Tibial artery (tissue), 4 donors: ENCODE measurements at regions not wholly inside any gene's neighbourhood (a gene's known extent, or its start where the extent isn't known, plus 50 kb on each side); places are given as distances from the start of the nearest gene placed in this dataset.

Source experiments
- DNase-seq, 2 donors: peaks; one replicate each; pipeline ENCODE4 v3.0.0-alpha.2; 2019
- H3K27ac ChIP-seq, 2 donors: fragments of 200-600 bp; sonication (generic) in 1 of 2; 1 replicate in 1 of 2; 2 replicates in 1 of 2; pipeline ENCODE4 v1.5.1; 2018 to 2019; ENCODE audit warnings: mild to moderate bottlenecking in 1 of 2
- H3K27me3 ChIP-seq, 2 donors: fragments of 200-600 bp; sonication (generic) in 1 of 2; one replicate each; pipeline versions ENCODE4 v1.5.1 to v1.6.0; 2016 to 2019
- H3K36me3 ChIP-seq, 3 donors: fragments of 200-600 bp; sonication (generic) in 2 of 3; one replicate each; pipeline ENCODE4 v1.5.1; 2016 to 2019; ENCODE audit warnings: mild to moderate bottlenecking in 2 of 3
- H3K4me1 ChIP-seq, 4 donors: fragments of 200-600 bp; sonication (generic) in 2 of 4; 1 replicate in 3 of 4; 2 replicates in 1 of 4; pipeline ENCODE4 v1.5.1; 2016 to 2019
- H3K4me3 ChIP-seq, 2 donors: fragments of 200-600 bp; sonication (generic) in 1 of 2; 1 replicate in 1 of 2; 2 replicates in 1 of 2; pipeline ENCODE4 v1.5.1; 2018 to 2019; ENCODE audit warnings: mild to moderate bottlenecking in 2 of 2
- H3K9me3 ChIP-seq, 3 donors: fragments of 200-600 bp; sonication (generic) in 1 of 3; one replicate each; pipeline ENCODE4 v1.5.1; 2016 to 2019
- intact Hi-C: fragments of 100-400 bp; cut with DNase I; formaldehyde crosslinking; loops from one replicate; pipeline ENCODE4 v1.15.0; 2023; ENCODE audit warnings: low total_unique reads
- TF ChIP-seq, protein P1 (sequence below), 2 experiments: fragments of 200-600 bp in 1 of 2; fragments of 450-650 bp in 1 of 2; IDR thresholded peaks; one replicate each; pipeline ENCODE4 v1.5.1; 2017 to 2019; ENCODE audit warnings: antibody characterized with exemption in 2 of 2, mild to moderate bottlenecking in 1 of 2, moderate library complexity in 1 of 2

GRCh38 chr13:90968166-90968904 is 379.2 kb upstream of the MIR17HG start:
- TF ChIP-seq, protein P1, sequence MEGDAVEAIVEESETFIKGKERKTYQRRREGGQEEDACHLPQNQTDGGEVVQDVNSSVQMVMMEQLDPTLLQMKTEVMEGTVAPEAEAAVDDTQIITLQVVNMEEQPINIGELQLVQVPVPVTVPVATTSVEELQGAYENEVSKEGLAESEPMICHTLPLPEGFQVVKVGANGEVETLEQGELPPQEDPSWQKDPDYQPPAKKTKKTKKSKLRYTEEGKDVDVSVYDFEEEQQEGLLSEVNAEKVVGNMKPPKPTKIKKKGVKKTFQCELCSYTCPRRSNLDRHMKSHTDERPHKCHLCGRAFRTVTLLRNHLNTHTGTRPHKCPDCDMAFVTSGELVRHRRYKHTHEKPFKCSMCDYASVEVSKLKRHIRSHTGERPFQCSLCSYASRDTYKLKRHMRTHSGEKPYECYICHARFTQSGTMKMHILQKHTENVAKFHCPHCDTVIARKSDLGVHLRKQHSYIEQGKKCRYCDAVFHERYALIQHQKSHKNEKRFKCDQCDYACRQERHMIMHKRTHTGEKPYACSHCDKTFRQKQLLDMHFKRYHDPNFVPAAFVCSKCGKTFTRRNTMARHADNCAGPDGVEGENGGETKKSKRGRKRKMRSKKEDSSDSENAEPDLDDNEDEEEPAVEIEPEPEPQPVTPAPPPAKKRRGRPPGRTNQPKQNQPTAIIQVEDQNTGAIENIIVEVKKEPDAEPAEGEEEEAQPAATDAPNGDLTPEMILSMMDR (IDR thresholded peaks at IDR 0.05) = no peak
- DNase-seq = no peak
- H3K27ac ChIP-seq = no peak overlapping the region
- no peaks in the 10 kb centered on the region for H3K36me3 ChIP-seq
- H3K4me1 ChIP-seq = no peaks in the 10 kb centered on the region
- H3K9me3 ChIP-seq = no peaks in the 10 kb centered on the region
- H3K27me3 ChIP-seq = no peaks in the 10 kb centered on the region
- H3K4me3 ChIP-seq = no peak overlapping the region
- intact Hi-C loops = no loop called here

DNA sequence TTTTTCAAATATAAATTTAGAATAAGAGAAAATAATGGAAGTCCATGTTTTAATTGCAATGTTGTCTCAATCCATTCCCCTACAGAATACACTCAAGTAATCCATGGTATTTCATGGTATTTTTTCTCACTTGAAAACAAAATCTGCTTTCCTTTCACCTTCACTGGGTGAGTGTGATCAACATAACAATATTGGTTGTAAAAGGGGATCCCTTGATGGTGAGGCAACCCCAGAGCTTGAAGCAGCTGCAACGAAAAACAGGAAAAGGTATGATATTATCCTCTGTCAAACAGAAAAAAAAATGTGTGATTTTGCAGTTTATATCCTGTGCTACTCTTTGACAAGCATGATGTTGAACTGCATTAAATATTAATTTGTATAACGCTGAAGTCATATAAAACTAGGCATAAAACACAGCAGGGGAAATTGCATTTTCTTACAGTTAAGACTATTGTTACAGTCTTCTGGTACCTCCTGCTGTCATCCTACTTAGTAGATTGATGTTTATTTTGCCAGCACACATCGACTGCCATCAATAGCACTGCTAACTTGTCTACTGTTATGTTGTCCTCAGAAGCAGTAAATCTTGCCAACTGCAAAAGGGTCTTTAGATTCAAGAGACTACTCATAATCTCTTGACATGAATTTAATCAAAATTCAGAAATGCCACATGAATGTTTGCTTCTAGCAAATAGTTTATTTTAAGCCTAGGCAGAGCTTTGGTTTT is 373.1 kb upstream of the MIR17HG start:
- no peak overlapping the region for H3K27ac ChIP-seq
- no peaks in the 10 kb centered on the region for H3K9me3 ChIP-seq
- intact Hi-C loops = no loop called here
- no peaks in the 10 kb centered on the region for H3K27me3 ChIP-seq
- H3K4me3 ChIP-seq = no peak overlapping the region
- no peaks in the 10 kb centered on the region for H3K4me1 ChIP-seq
- DNase-seq = no peak
- TF ChIP-seq, protein P1 (IDR thresholded peaks at IDR 0.05) = no peak
- no peaks in the 10 kb centered on the region for H3K36me3 ChIP-seq

- Histone ChIP-seq H3K27me3 (no peaks in the 10 kb centered on the region), H3K4me1 (no peaks in the 10 kb centered on the region), H3K9me3 (no peaks in the 10 kb centered on the region), H3K36me3 (no peaks in the 10 kb centered on the region), H3K4me3 (no peak overlapping the region), H3K27ac (no peak overlapping the region)
- intact Hi-C loops = no loop called here
- TF ChIP-seq, protein P1 (IDR thresholded peaks at IDR 0.05) = no peak
- no peak for DNase-seq
These were observed 368.4 kb upstream of the MIR17HG start for GRCh38 chr13:90979059-90979458.

GRCh38 chr13:90984756-90985155 is 362.7 kb upstream of the MIR17HG start:
- Histone ChIP-seq H3K9me3 (no peaks in the 10 kb centered on the region), H3K4me1 (no peaks in the 10 kb centered on the region), H3K27ac (no peak overlapping the region), H3K27me3 (no peaks in the 10 kb centered on the region), H3K36me3 (no peaks in the 10 kb centered on the region), H3K4me3 (no peak overlapping the region)
- TF ChIP-seq, protein P1 (IDR thresholded peaks at IDR 0.05) = no peak
- no peak for DNase-seq
- intact Hi-C loops = no loop called here

- no peak overlapping the region for H3K27ac ChIP-seq
- intact Hi-C loops = no loop called here
- DNase-seq = no peak
- TF ChIP-seq, protein P1 (IDR thresholded peaks at IDR 0.05) = no peak
- no peak overlapping the region for H3K4me3 ChIP-seq
- no peaks in the 10 kb centered on the region for H3K27me3 ChIP-seq
- no peaks in the 10 kb centered on the region for H3K4me1 ChIP-seq
- no peaks in the 10 kb centered on the region for H3K9me3 ChIP-seq
- no peaks in the 10 kb centered on the region for H3K36me3 ChIP-seq
These were observed 352.5 kb upstream of the MIR17HG start for GRCh38 chr13:90995001-90995400.
